Transverse colon (tissue), 4 donors: ENCODE measurements at regions not wholly inside any gene's neighbourhood (a gene's known extent, or its start where the extent isn't known, plus 50 kb on each side); places are given as distances from the start of the nearest gene placed in this dataset.

Experiments used
- DNase-seq: peaks from one replicate; pipeline ENCODE4 v3.0.0-alpha.2; 2019
- H3K27ac ChIP-seq, 4 donors: fragments of 200-600 bp; sonication (generic); 2 replicates each; pipeline ENCODE4 v1.5.1; 2016 to 2018; ENCODE audit warnings: inconsistent platforms in 4 of 4
- H3K27me3 ChIP-seq: fragments of 200-600 bp; sonication (generic); 2 replicates; pipeline ENCODE4 v1.5.1; 2017; ENCODE audit warnings: inconsistent platforms
- H3K36me3 ChIP-seq, 4 donors: fragments of 200-600 bp; sonication (generic); 2 replicates each; pipeline ENCODE4 v1.5.1; 2017 to 2019; ENCODE audit warnings: inconsistent platforms in 4 of 4
- H3K4me1 ChIP-seq, 4 donors: fragments of 200-600 bp; sonication (generic); 2 replicates each; pipeline ENCODE4 v1.5.1; 2017 to 2020; ENCODE audit warnings: inconsistent platforms in 4 of 4
- H3K4me3 ChIP-seq, 4 donors: fragments of 200-600 bp; sonication (generic); 1 replicate in 1 of 4; 2 replicates in 3 of 4; pipeline versions ENCODE4 v1.5.1 to v1.6.1; 2017 to 2019; ENCODE audit warnings: inconsistent platforms in 4 of 4
- H3K9me3 ChIP-seq, 2 donors: fragments of 200-600 bp; sonication (generic); 2 replicates each; pipeline ENCODE4 v1.5.1; 2017 to 2019; ENCODE audit warnings: inconsistent platforms in 2 of 2
- CTCF ChIP-seq, 5 experiments: fragments of 200-600 bp in 3 of 5; fragments of 450-650 bp in 2 of 5; sonication (generic) in 3 of 5; IDR thresholded peaks; 1 replicate in 2 of 5; 2 replicates in 3 of 5; pipeline ENCODE4 v1.5.1; 2016 to 2017; ENCODE audit warnings: antibody characterized with exemption in 5 of 5, inconsistent platforms in 3 of 5, mild to moderate bottlenecking in 2 of 5, moderate library complexity in 1 of 5
- EP300 ChIP-seq: sonication (generic); formaldehyde crosslinking; IDR thresholded peaks from one replicate; pipeline ENCODE4 v1.6.1; 2017; ENCODE audit warnings: antibody characterized with exemption, low read depth
- POLR2A ChIP-seq: fragments of 450-650 bp; IDR thresholded peaks from one replicate; pipeline ENCODE4 v1.6.1; 2016; ENCODE audit warnings: antibody characterized with exemption, mild to moderate bottlenecking, moderate library complexity
- POLR2AphosphoS5 ChIP-seq, 3 donors: sonication (generic); formaldehyde crosslinking; IDR thresholded peaks; one replicate each; pipeline ENCODE4 v1.6.1; 2016; ENCODE audit warnings: antibody characterized with exemption in 3 of 3
- WGBS, 2 donors: methylation state at CpG; one replicate each; pipeline ENCODE4 v1.1.5; 2018; ENCODE audit warnings: low coverage in 1 of 2; 5-methylcytosine and 5-hydroxymethylcytosine counted together
- in situ Hi-C, 4 donors: fragments of 200-750 bp; cut with MboI; loops; one replicate each; pipeline versions ENCODE4 v1.15.0 to v1.15.1; 2017; ENCODE audit warnings: low sequenced_read_pairs in 3 of 4, low pct_ligation_motif_present in 1 of 4, low pct_unique_long_range_greater_than_20kb in 1 of 4
- intact Hi-C: fragments of 100-400 bp; cut with DNase I; formaldehyde crosslinking; loops from one replicate; pipeline ENCODE4 v1.15.1; 2023; ENCODE audit warnings: low total_unique reads

GRCh38 chr1:79554688-79555087, 548.2 kb upstream of the ADGRL4 start:
- in situ Hi-C loops (no loop called here), intact Hi-C loops (no loop called here)
- no peak for TF ChIP-seq CTCF (IDR thresholded peaks at IDR 0.05)
- no peak for TF ChIP-seq POLR2A
- no peak for TF ChIP-seq EP300
- TF ChIP-seq POLR2AphosphoS5 (IDR thresholded peaks at IDR 0.05): no peak
- H3K4me3 ChIP-seq: no peak overlapping the region
- no peak for DNase-seq
- H3K36me3 ChIP-seq: no peaks in the 10 kb centered on the region
- no peak overlapping the region for H3K27ac ChIP-seq
- no peaks in the 10 kb centered on the region for H3K4me1 ChIP-seq
- 60 to 61% methylated on average over 4 to 5 of the region's 5 CpGs for WGBS, 2 donors
- no peaks in the 10 kb centered on the region for H3K27me3 ChIP-seq
- H3K9me3 ChIP-seq: no peaks in the 10 kb centered on the region

GRCh38 chr1:79551321-79551720, 544.8 kb upstream of the ADGRL4 start:
- H3K36me3 ChIP-seq: no peaks in the 10 kb centered on the region
- no peaks in the 10 kb centered on the region for H3K27me3 ChIP-seq
- no peaks in the 10 kb centered on the region for H3K9me3 ChIP-seq
- TF ChIP-seq CTCF (IDR thresholded peaks at IDR 0.05): no peak
- TF ChIP-seq POLR2A: no peak
- TF ChIP-seq POLR2AphosphoS5 (IDR thresholded peaks at IDR 0.05): no peak
- no peak for TF ChIP-seq EP300
- in situ Hi-C loops: no loop called here
- H3K27ac ChIP-seq: no peak overlapping the region
- DNase-seq: no peak
- H3K4me3 ChIP-seq: no peak overlapping the region
- intact Hi-C loops: no loop called here
- WGBS, 2 donors: 55 to 100% methylated on average over 2 to 3 of the region's 3 CpGs
- no peaks in the 10 kb centered on the region for H3K4me1 ChIP-seq

GRCh38 chr1:79550402-79550801, 543.9 kb upstream of the ADGRL4 start:
- no peak for DNase-seq
- in situ Hi-C loops: no loop called here
- TF ChIP-seq EP300 (no peak), POLR2A (no peak), CTCF (IDR thresholded peaks at IDR 0.05) (no peak), POLR2AphosphoS5 (IDR thresholded peaks at IDR 0.05) (no peak)
- Histone ChIP-seq H3K4me1 (no peaks in the 10 kb centered on the region), H3K36me3 (no peaks in the 10 kb centered on the region), H3K9me3 (no peaks in the 10 kb centered on the region), H3K27ac (no peak overlapping the region), H3K4me3 (no peak overlapping the region), H3K27me3 (no peaks in the 10 kb centered on the region)
- 90% methylated on average over 6 of the region's 6 CpGs; no CpG with 5 or more reads in 1 of the 2 donors for WGBS, 2 donors
- intact Hi-C loops: no loop called here

DNA sequence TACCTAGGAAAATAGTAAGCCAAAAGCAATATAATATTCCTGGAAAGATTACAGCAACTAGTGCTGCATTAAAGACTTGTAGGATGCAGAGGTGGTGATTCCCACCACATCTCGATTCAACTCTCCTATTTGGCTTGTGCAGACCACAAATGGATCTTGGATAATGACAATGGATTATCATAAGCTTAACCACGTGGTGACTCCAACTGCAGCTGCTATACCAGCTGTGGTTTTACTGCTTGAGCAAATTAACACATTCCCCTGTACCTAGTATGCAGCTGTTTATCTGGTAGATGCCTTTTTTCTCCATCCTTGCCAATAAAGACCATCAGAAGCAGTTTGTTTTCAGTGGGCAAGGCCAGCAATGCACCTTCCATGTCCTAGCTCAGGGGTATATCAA, 542.7 kb upstream of the ADGRL4 start:
- 18 to 43% methylated on average over 2 of the region's 2 CpGs for WGBS, 2 donors
- in situ Hi-C loops: no loop called here
- intact Hi-C loops: no loop called here

More for the DNA sequence above, 542.7 kb upstream of the ADGRL4 start:
- DNase-seq: no peak
- Histone ChIP-seq H3K27ac (no peak overlapping the region), H3K4me3 (no peak overlapping the region), H3K9me3 (no peaks in the 10 kb centered on the region), H3K27me3 (no peaks in the 10 kb centered on the region), H3K4me1 (no peaks in the 10 kb centered on the region), H3K36me3 (no peaks in the 10 kb centered on the region)
- no peak for TF ChIP-seq POLR2AphosphoS5 (IDR thresholded peaks at IDR 0.05)
- TF ChIP-seq EP300: no peak
- TF ChIP-seq CTCF (IDR thresholded peaks at IDR 0.05): no peak
- TF ChIP-seq POLR2A: no peak
